ENCODE measurements at regions not wholly inside any gene's neighbourhood (a gene's known extent, or its start where the extent isn't known, plus 50 kb on each side); places are given as distances from the start of the nearest gene placed in this dataset.
"Not testable (repeated sequence)": the region's sequence is repeated elsewhere in the genome, so short reads cannot be mapped to it uniquely, and the experiment has no call there.

GRCh38 chr12:91695964-91696363, 449.7 kb downstream of the BTG1 start:
- intact Hi-C loops (cut with DNase I; ENCODE audit: low total_unique reads) (no loop called here), in situ Hi-C loops (cut with MboI; ENCODE audit: low pct_ligation_motif_present in 1 of 4, low pct_unique_long_range_greater_than_20kb in 1 of 4, low sequenced_read_pairs in 3 of 4) (no loop called here)
- no peak for DNase-seq
- Histone ChIP-seq H3K27ac (no peak overlapping the region), H3K27me3 (no peaks in the 10 kb centered on the region), H3K9me3 (no peaks in the 10 kb centered on the region), H3K4me1 (no peaks in the 10 kb centered on the region), H3K36me3 (no peaks in the 10 kb centered on the region), H3K4me3 (no peak overlapping the region)
- TF ChIP-seq EP300 (IDR thresholded peaks at IDR 0.05; ENCODE audit: low read depth) (no peak), CTCF (IDR thresholded peaks at IDR 0.05) (no peak), POLR2AphosphoS5 (IDR thresholded peaks at IDR 0.05) (no peak), POLR2A (IDR thresholded peaks at IDR 0.05) (no peak)
- 82 to 100% methylated on average over 1 of the region's 1 CpG for WGBS, 2 donors (ENCODE audit: low coverage in 1 of 2)

DNA sequence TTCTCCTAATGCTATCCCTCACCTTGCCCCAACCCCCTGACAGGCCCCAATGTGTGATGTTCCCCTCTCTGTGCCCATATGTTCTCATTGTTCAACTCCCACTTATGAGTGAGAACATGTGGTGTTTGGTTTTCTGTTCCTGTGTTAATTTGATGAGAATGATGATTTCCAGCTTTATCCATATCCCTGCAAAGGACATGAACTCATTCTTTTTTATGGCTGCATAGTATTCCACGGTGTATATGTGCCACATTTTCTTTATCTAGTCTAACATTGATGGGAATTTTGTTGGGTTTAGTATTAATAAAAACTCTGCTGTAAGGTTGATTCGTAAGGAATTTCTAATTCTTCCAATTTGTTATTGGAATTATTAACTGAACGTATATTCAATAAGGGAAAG, 450.2 kb downstream of the BTG1 start:
- H3K4me3 ChIP-seq; in situ Hi-C loops (cut with MboI; ENCODE audit: low pct_ligation_motif_present in 1 of 4, low pct_unique_long_range_greater_than_20kb in 1 of 4, low sequenced_read_pairs in 3 of 4); H3K27ac ChIP-seq; H3K4me1 ChIP-seq; H3K36me3 ChIP-seq; DNase-seq; H3K9me3 ChIP-seq; intact Hi-C loops (cut with DNase I; ENCODE audit: low total_unique reads); H3K27me3 ChIP-seq: not testable (repeated sequence)
- 68 to 80% methylated on average over 3 of the region's 3 CpGs for WGBS, 2 donors (ENCODE audit: low coverage in 1 of 2)

GRCh38 chr12:91690531-91690930, 455.1 kb downstream of the BTG1 start:
- no peaks in the 10 kb centered on the region for H3K9me3 ChIP-seq
- H3K27ac ChIP-seq, result no peak overlapping the region
- H3K4me3 ChIP-seq, result no peak overlapping the region
- WGBS, 2 donors (ENCODE audit: low coverage in 1 of 2), result 92% methylated on average over 4 of the region's 4 CpGs; no CpG with 5 or more reads in 1 of the 2 donors
- no peaks in the 10 kb centered on the region for H3K27me3 ChIP-seq
- intact Hi-C loops (cut with DNase I; ENCODE audit: low total_unique reads), result no loop called here
- DNase-seq, result no peak
- H3K36me3 ChIP-seq, result no peaks in the 10 kb centered on the region
- in situ Hi-C loops (cut with MboI; ENCODE audit: low pct_ligation_motif_present in 1 of 4, low pct_unique_long_range_greater_than_20kb in 1 of 4, low sequenced_read_pairs in 3 of 4), result no loop called here
- no peaks in the 10 kb centered on the region for H3K4me1 ChIP-seq
- TF ChIP-seq EP300 (IDR thresholded peaks at IDR 0.05; ENCODE audit: low read depth) (no peak), CTCF (IDR thresholded peaks at IDR 0.05) (no peak), POLR2A (IDR thresholded peaks at IDR 0.05) (no peak), POLR2AphosphoS5 (IDR thresholded peaks at IDR 0.05) (no peak)

DNA sequence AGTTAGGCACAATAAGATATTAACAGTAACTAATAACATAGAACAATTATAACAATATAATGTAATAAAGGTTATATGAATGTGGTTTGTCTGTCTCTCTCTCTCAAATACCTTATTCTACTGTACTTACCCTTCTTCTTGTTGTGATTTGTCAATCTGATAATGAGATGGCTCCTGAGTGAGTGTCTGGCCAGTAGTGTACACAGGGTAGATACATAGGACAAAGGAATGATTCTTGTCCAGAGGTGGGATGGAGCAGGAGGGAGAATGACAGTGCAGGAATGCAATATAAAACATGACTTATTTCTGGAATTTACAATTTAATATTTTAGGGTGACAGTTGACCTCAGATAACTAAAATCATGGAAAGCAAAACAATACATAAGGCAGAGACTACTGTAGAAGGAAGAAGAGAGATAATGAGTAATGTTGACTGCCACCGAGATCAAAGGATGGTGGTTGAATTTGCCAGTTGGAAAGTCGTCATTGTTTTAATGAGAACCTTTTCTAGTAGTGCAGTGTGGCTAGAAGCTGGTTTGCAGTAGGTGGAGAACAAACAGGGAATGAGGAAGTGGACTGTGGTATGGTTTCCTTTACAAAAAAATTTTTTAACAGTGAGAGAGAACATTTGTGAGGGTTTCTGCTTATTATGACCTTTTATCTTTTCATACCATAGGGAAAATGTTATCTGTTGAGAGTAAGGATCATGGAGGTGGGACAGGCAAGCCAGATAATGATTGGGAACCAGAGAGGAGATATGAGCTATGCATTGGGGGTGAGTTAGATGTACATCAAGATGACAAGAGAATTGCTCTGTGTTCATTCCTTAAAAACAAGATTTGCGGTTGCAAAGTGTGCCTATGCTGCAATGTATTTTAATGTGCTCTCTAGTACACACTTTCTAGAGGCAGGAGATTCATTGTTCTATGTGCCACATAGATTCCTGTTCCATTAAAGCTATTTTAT, 458.3 kb downstream of the BTG1 start:
- TF ChIP-seq POLR2AphosphoS5 (IDR thresholded peaks at IDR 0.05) (no peak), EP300 (IDR thresholded peaks at IDR 0.05; ENCODE audit: low read depth) (no peak), POLR2A (IDR thresholded peaks at IDR 0.05) (no peak), CTCF (IDR thresholded peaks at IDR 0.05) (no peak)
- WGBS, 2 donors (ENCODE audit: low coverage in 1 of 2), result 46 to 68% methylated on average over 3 of the region's 3 CpGs
- H3K9me3 ChIP-seq, result no peaks in the 10 kb centered on the region
- H3K4me3 ChIP-seq, result no peak overlapping the region
- in situ Hi-C loops (cut with MboI; ENCODE audit: low pct_ligation_motif_present in 1 of 4, low pct_unique_long_range_greater_than_20kb in 1 of 4, low sequenced_read_pairs in 3 of 4), result no loop called here
- no peaks in the 10 kb centered on the region for H3K27me3 ChIP-seq
- no peaks in the 10 kb centered on the region for H3K36me3 ChIP-seq
- DNase-seq, result no peak
- H3K4me1 ChIP-seq, result no peaks in the 10 kb centered on the region
- intact Hi-C loops (cut with DNase I; ENCODE audit: low total_unique reads), result no loop called here
- no peak overlapping the region for H3K27ac ChIP-seq
